ENCODE measurements at regions not wholly inside any gene's neighbourhood (a gene's known extent, or its start where the extent isn't known, plus 50 kb on each side); places are given as distances from the start of the nearest gene placed in this dataset.

GRCh38 chr12:90055071-90055470, 346.4 kb upstream of the ATP2B1 start:
- DNase-seq (ENCODE audit: low spot score) (no peak), FAIRE-seq (no peak)

GRCh38 chr12:90048918-90049317, 340.3 kb upstream of the ATP2B1 start:
- DNase-seq (ENCODE audit: low spot score) (no peak), FAIRE-seq (no peak)

DNA sequence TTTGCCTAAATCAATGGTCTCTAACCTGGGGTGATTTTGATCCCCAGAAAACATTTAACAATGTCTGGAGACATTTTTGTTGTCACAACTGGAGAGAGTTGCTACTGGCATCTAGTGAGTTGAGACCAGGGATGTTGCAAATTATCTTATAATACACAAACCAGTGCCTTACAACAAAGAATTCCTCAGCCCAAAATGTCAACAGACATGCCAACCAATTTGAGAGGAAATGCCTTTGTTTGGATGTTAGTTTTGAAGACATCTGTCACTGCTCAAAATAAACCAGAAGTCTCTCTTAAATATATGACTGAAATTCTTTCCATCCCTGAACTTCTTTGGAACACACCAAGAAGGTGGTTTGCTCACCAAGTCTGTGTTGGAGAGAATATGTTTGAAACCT, 336.9 kb upstream of the ATP2B1 start:
- DNase-seq (ENCODE audit: low spot score) (no peak), FAIRE-seq (no peak)

GRCh38 chr12:90044069-90044468, 335.4 kb upstream of the ATP2B1 start:
- FAIRE-seq (no peak), DNase-seq (ENCODE audit: low spot score) (no peak)

DNA sequence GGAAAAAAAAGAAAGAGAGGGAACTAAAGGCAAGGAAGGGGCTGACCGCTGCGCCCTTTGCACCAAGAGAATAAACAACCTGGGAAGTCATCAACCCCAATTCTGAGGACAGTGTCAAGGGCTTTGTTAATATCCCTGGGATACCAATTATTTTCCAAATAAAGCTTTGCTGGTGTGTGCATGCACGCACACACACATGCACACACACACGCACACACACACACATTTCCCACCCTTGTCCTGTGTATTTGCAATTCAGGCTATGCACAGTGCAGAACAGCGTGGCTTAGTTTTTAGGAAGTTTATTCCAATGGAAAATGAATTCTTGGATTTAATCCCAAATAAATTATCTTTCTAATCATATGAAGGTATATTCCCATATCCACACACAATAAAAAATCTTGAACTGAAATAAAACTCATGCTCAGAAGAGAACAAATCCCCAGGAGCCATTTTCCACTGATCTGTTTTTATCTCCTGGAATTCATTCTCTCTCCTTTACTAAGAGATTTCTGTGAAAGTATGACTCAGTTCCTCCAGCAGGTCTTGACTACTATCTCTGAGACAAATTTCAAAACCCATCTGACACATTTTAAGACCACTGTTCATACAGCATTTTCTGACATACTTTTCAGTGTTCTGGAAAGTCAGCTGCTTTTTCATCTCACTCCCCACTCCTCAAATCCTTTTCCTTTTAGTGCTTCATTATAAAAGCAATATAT, 334.4 kb upstream of the ATP2B1 start:
- FAIRE-seq (no peak), DNase-seq (ENCODE audit: low spot score) (no peak)

- FAIRE-seq (no peak), DNase-seq (ENCODE audit: low spot score) (no peak)
These were observed 329.7 kb upstream of the ATP2B1 start for GRCh38 chr12:90038289-90038688.

DNA sequence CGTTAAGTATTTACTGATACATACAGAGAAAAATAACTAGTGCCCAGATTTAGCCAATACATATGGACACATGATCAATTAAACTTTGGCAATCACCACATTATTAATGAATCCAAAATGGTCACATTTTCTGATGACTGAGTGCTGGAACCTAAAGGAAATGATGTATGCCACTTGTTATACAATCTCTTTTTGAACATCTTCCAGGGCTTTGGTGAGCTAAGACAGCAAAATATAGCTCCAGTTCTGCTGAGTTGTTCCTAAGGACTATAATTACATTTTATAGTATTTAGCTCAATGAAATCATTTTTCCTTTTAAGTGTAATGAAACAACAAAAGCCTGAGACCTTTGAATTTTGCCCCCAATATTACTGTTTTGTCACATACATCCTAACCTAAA, 329.1 kb upstream of the ATP2B1 start:
- no peak for FAIRE-seq
- no peak for DNase-seq (ENCODE audit: low spot score)

DNA sequence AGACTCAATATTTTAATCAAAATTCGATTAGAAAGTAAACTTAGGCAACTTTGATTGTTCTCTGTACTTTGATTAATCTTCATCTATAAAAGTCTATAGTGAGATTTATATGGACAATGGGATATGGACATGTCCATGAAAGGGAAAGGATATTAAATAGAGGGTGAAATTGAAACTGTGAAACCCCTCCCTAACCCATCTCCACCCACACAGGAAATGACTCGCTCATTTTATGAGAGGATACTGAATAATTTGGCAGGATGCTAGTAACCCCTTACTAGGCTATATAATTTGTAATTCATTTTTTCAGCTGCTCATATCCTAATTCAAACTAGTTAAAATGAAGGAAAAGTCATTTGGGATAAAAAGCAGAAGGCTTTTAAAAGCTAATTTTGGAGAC, 328.0 kb upstream of the ATP2B1 start:
- FAIRE-seq (no peak), DNase-seq (ENCODE audit: low spot score) (no peak)

DNA sequence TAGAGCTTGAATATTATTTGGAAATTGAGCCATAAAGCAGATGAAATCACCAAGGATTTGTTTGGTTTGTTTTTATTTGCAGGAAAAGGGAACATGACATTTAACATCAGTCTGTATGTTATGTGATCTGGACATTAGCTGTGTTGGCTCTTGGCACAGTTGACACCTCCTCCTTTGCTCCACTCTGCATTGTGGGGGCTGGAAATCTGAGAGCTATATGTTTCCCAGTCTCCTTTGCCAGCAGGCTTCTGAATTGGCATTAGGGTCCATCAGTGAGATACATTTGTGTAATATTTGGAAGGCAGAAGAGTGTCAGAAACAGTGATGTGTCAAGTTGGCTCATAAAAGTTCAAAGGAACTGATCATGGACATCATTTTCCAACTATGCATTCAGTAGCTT, 322.1 kb upstream of the ATP2B1 start:
- FAIRE-seq (no peak), DNase-seq (ENCODE audit: low spot score) (no peak)

GRCh38 chr12:90029317-90029716, 320.7 kb upstream of the ATP2B1 start:
- DNase-seq (ENCODE audit: low spot score): no peak
- FAIRE-seq: no peak

DNA sequence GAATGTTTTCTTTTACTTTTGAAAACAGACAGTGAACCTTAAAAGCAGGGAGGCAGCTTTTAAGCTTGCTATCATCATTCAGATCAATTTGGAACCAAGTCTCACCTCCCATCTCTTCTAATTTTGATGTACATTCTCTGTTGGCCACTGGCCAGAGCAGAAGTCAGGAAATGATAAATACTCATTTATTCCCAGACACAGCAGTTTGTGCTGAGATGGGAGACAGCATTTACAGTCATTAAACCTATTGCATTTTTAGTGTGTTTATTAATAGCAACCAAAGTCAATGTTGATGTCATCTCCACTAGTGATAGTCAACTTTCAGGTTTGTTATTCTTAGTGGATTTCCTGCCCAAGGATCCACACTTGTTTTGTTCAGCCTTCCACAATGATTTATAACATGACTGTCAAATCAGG, 320.0 kb upstream of the ATP2B1 start:
- DNase-seq (ENCODE audit: low spot score): no peak
- FAIRE-seq: no peak

- no peak for DNase-seq (ENCODE audit: low spot score)
- no peak for FAIRE-seq
These were observed 319.4 kb upstream of the ATP2B1 start for GRCh38 chr12:90027889-90028634.

DNA sequence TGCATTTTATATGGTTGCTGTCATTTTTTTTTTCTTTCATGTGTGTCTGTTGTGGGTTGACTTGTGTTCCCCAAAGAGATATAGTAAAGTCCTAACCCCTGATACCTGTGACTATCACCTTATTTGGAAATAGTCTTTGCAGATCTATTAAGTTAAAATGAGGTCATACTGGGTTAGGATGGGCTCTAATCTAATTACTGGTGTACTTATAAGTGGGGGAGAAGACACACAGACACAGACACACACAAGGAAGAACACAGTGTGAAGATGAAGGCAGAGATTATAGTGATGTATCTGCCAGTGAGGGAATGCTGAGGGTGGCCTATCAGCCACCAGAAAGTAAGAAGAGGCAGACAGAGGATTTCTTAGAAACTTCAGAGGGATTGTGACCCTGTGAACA, 318.4 kb upstream of the ATP2B1 start:
- DNase-seq (ENCODE audit: low spot score) (no peak), FAIRE-seq (no peak)

DNA sequence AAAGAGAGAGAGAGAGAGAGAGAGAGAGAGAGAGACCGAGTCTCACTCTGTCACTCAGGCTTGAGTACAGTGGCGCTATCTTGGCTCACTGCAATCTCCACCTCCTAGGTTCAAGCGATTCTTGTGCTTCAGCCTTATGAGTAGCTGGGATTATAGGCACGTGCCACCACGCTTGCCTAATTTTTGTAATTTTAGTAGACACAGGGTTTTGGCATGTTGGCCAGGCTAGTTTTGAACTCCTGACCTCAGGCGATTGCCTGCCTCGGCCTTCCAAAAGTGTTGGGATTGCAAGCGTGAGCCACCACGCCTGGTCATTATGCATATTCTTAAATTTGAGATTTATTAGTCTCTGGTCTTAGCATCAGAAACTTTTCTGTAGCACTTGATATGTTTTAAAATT, 317.9 kb upstream of the ATP2B1 start:
- FAIRE-seq: no peak
- DNase-seq (ENCODE audit: low spot score): no peak

DNA sequence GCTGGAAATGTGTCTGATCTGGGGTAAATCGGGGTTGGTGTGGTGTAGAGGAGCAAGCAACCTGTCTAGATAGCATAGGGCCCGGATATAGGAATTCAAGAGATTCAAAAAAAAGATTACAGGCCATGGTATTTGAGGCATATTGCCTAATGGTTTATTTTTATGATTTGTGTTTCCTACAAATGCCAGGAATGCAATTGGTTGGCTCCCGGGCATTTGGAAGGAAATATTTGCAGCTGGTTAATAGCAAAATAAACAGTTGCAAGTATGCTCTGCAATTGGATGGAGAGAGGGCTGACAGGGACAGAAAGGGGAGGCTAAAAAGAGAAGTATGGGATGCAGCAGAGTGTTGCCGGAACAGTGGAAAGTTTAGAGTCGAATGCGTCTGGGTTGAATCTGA, 315.6 kb upstream of the ATP2B1 start:
- DNase-seq (ENCODE audit: low spot score): no peak
- FAIRE-seq: no peak

DNA sequence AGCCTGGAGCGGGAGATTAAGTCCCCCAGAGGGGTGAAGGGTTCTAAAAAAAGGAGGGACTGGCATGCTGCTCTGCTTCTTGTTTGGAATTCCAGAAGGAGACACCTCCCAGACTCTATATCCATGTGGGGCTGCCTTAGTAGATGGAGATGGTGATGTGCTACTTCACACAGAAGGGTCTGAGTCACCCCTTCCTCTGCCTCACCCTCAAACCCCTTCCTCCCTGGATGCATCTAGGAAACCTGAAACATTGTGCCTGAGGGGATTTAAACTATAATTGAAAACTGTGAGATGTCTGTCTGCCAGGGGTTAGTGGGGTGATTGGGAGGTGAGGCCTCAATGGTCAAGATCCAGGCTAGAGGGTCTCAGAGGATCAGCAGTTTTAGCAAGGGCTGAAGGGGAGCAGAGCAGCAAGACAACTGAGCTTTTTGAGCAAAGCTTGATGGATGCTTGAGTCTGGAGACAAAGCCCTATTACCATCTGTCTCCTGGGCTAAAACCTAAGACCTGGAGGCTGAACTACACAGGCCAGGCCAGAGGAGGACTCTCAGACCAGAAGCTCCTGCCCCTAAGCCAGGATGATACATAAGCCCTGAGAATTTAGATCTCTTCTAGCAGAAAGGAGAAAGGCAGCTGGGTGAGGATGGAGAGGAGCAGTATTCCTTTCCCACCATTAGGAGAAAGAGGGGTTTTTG, 314.7 kb upstream of the ATP2B1 start:
- DNase-seq (ENCODE audit: low spot score) (no peak), FAIRE-seq (no peak)

GRCh38 chr12:90021795-90022440, 313.3 kb upstream of the ATP2B1 start:
- FAIRE-seq: no peak
- no peak for DNase-seq (ENCODE audit: low spot score)

DNA sequence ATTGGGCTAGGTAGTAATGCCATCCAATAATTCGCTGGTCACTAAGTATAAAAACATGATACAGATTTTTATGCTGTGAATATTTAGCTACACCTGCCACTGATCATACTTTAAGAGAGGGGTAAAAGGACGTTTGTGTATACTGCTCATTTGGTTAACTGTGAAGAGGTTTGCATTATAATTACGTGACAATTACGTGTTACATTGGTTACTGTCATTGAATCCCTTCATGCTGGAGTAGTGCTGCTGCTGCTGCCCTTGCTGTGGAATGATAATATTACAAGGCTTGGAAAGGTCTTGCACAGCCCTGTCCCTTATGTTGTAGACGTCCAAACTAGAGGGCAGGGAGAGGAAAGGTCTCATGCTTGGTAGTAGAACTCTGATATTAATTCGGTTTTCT, 312.2 kb upstream of the ATP2B1 start:
- no peak for FAIRE-seq
- no peak for DNase-seq (ENCODE audit: low spot score)

DNA sequence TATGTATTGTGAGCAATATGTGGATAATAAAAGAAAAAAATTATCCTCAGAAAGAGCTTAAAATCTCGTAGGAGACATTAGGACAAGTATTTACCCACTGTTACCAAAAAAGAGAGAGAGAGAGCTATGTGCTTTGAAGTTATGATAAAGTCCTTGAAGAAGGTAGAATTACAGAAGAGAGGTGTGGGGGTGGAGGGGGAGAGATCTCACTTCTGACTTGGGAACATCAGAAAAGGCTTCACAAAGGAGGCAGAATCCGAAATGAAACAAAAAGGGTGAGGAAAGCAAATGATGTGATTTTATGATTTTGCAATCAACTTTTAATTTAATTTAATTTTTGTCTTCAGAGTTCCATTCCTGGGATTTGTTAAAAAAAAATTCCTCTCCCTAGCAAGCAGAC, 311.8 kb upstream of the ATP2B1 start:
- FAIRE-seq (no peak), DNase-seq (ENCODE audit: low spot score) (no peak)

DNA sequence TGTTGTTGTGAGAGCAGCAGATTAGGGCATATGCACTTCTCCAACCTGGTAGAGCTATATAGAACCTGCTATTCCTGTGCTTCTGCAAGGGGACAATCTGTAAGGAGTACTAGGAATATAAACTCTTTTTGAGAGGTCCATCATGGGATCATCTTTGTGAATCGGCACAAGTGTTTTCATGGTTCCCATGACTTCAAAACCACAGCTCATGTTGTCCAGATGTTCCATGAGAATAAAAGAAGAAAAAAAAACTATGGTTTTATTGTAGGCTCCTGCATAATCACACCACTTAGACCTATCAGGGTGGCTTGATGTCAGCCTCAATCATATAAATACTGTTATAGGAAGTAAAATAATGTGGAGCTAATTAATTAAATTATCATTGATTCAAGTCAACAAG, 311.4 kb upstream of the ATP2B1 start:
- DNase-seq (ENCODE audit: low spot score): no peak
- FAIRE-seq: no peak

- FAIRE-seq: no peak
- DNase-seq (ENCODE audit: low spot score): no peak
These were observed 308.7 kb upstream of the ATP2B1 start for GRCh38 chr12:90017316-90017715.

DNA sequence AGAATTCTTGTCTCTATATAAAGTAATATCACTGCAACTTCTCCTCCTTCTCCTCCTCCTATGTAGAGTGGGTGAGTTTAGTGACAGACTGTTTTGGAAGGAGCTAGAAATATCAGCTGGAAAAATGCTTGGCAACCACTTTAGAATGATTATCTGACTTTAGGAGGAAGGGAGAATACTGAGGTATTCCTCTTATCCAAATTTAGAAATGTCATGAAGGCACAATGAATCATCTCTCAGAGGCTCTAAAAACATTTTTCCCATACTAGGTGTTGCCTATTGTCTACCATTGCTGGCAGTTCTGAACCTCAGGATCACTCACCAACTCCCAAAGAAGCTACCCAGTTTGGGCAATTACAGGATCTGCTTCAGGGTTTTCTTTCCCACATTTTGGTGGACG, 306.6 kb upstream of the ATP2B1 start:
- FAIRE-seq: no peak
- no peak for DNase-seq (ENCODE audit: low spot score)

Measured in urothelium cell line (cell line).